WTC11 (cell line): ENCODE measurements at regions not wholly inside any gene's neighbourhood (a gene's known extent, or its start where the extent isn't known, plus 50 kb on each side); places are given as distances from the start of the nearest gene placed in this dataset.

Source experiments
- ELF4 ChIP-seq: sonication (generic); formaldehyde crosslinking; IDR thresholded peaks from 2 replicates; pipeline ENCODE4 v1.8.1; 2022; ENCODE audit warnings: low read depth, mild to moderate bottlenecking, moderate library complexity, missing genetic modification reagents
- ETV6 ChIP-seq: sonication (generic); formaldehyde crosslinking; IDR thresholded peaks from 2 replicates; pipeline ENCODE4 v1.8.1; 2022; ENCODE audit warnings: mild to moderate bottlenecking, missing genetic modification reagents
- FOXK1 ChIP-seq: sonication (generic); formaldehyde crosslinking; IDR thresholded peaks from 2 replicates; pipeline ENCODE4 v1.8.0; 2022; ENCODE audit warnings: mild to moderate bottlenecking, moderate library complexity, missing genetic modification reagents
- IRF2 ChIP-seq: sonication (generic); formaldehyde crosslinking; IDR thresholded peaks from 2 replicates; pipeline ENCODE4 v1.8.0; 2022; ENCODE audit warnings: low read depth, missing genetic modification reagents, borderline replicate concordance
- SP1 ChIP-seq: sonication (generic); formaldehyde crosslinking; conservative IDR thresholded peaks from 2 replicates; pipeline ENCODE4 v1.8.1; 2022; ENCODE audit warnings: missing genetic modification reagents
- ZNF232 ChIP-seq: sonication (generic); formaldehyde crosslinking; IDR thresholded peaks from 2 replicates; pipeline ENCODE4 v1.8.0; 2022; ENCODE audit warnings: mild to moderate bottlenecking, missing genetic modification reagents
- TF ChIP-seq, protein P1 (sequence below): sonication (generic); formaldehyde crosslinking; IDR thresholded peaks from 2 replicates; pipeline ENCODE4 v1.8.1; 2023; ENCODE audit warnings: mild to moderate bottlenecking, missing genetic modification reagents, moderate library complexity
- TF ChIP-seq, protein P2 (sequence below): sonication (generic); formaldehyde crosslinking; IDR thresholded peaks from 2 replicates; pipeline ENCODE4 v1.8.1; 2022; ENCODE audit warnings: low read depth, mild to moderate bottlenecking, moderate library complexity, missing genetic modification reagents, borderline replicate concordance
- TF ChIP-seq, protein P3 (sequence below): fragments of 200-600 bp; IDR thresholded peaks from 2 replicates; pipeline ENCODE4 v1.8.0; 2022; ENCODE audit warnings: antibody characterized with exemption
- TF ChIP-seq, protein P4 (sequence below): sonication (generic); formaldehyde crosslinking; IDR thresholded peaks from 2 replicates; pipeline ENCODE4 v1.8.1; 2022; ENCODE audit warnings: low read depth, missing genetic modification reagents, borderline replicate concordance
- TF ChIP-seq, protein P5 (sequence below): sonication (generic); formaldehyde crosslinking; IDR thresholded peaks from 2 replicates; pipeline ENCODE4 v1.8.0; 2023; ENCODE audit warnings: missing genetic modification reagents, mild to moderate bottlenecking, borderline replicate concordance

DNA sequence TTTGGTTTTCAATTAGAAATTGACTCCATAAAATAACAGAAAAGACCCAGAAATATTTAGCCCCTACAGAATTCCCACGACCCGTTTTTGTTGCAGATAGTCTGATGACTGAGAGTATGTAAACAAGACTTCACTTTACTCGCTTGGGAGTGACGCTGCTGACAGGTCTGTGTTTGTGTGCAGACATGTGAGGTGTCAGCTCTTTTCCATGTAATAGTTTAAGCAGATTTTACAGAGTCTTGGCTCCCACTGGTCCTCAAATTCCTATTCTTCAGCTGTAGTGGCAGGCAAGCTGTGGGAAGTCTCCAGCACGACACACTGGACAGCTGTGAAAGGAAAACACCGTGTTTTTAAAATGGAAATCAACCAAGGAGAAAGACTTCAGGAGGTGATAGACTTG lies 455.7 kb downstream of the GABRG1 start:
- no peak for TF ChIP-seq IRF2 (CRISPR knock-in tag)
- TF ChIP-seq, protein P1, sequence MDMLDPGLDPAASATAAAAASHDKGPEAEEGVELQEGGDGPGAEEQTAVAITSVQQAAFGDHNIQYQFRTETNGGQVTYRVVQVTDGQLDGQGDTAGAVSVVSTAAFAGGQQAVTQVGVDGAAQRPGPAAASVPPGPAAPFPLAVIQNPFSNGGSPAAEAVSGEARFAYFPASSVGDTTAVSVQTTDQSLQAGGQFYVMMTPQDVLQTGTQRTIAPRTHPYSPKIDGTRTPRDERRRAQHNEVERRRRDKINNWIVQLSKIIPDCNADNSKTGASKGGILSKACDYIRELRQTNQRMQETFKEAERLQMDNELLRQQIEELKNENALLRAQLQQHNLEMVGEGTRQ, result no peak
- no peak for TF ChIP-seq ETV6 (CRISPR knock-in tag)
- no peak for TF ChIP-seq FOXK1 (CRISPR knock-in tag)
- TF ChIP-seq SP1, result no peak
- TF ChIP-seq, protein P2, sequence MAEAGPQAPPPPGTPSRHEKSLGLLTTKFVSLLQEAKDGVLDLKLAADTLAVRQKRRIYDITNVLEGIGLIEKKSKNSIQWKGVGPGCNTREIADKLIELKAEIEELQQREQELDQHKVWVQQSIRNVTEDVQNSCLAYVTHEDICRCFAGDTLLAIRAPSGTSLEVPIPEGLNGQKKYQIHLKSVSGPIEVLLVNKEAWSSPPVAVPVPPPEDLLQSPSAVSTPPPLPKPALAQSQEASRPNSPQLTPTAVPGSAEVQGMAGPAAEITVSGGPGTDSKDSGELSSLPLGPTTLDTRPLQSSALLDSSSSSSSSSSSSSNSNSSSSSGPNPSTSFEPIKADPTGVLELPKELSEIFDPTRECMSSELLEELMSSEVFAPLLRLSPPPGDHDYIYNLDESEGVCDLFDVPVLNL (CRISPR knock-in tag), result no peak
- TF ChIP-seq, protein P3, sequence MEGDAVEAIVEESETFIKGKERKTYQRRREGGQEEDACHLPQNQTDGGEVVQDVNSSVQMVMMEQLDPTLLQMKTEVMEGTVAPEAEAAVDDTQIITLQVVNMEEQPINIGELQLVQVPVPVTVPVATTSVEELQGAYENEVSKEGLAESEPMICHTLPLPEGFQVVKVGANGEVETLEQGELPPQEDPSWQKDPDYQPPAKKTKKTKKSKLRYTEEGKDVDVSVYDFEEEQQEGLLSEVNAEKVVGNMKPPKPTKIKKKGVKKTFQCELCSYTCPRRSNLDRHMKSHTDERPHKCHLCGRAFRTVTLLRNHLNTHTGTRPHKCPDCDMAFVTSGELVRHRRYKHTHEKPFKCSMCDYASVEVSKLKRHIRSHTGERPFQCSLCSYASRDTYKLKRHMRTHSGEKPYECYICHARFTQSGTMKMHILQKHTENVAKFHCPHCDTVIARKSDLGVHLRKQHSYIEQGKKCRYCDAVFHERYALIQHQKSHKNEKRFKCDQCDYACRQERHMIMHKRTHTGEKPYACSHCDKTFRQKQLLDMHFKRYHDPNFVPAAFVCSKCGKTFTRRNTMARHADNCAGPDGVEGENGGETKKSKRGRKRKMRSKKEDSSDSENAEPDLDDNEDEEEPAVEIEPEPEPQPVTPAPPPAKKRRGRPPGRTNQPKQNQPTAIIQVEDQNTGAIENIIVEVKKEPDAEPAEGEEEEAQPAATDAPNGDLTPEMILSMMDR, result no peak
- TF ChIP-seq, protein P4, sequence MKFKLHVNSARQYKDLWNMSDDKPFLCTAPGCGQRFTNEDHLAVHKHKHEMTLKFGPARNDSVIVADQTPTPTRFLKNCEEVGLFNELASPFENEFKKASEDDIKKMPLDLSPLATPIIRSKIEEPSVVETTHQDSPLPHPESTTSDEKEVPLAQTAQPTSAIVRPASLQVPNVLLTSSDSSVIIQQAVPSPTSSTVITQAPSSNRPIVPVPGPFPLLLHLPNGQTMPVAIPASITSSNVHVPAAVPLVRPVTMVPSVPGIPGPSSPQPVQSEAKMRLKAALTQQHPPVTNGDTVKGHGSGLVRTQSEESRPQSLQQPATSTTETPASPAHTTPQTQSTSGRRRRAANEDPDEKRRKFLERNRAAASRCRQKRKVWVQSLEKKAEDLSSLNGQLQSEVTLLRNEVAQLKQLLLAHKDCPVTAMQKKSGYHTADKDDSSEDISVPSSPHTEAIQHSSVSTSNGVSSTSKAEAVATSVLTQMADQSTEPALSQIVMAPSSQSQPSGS (CRISPR knock-in tag), result no peak
- no peak for TF ChIP-seq ZNF232 (CRISPR knock-in tag)
- TF ChIP-seq ELF4 (CRISPR knock-in tag), result no peak
- TF ChIP-seq, protein P5, sequence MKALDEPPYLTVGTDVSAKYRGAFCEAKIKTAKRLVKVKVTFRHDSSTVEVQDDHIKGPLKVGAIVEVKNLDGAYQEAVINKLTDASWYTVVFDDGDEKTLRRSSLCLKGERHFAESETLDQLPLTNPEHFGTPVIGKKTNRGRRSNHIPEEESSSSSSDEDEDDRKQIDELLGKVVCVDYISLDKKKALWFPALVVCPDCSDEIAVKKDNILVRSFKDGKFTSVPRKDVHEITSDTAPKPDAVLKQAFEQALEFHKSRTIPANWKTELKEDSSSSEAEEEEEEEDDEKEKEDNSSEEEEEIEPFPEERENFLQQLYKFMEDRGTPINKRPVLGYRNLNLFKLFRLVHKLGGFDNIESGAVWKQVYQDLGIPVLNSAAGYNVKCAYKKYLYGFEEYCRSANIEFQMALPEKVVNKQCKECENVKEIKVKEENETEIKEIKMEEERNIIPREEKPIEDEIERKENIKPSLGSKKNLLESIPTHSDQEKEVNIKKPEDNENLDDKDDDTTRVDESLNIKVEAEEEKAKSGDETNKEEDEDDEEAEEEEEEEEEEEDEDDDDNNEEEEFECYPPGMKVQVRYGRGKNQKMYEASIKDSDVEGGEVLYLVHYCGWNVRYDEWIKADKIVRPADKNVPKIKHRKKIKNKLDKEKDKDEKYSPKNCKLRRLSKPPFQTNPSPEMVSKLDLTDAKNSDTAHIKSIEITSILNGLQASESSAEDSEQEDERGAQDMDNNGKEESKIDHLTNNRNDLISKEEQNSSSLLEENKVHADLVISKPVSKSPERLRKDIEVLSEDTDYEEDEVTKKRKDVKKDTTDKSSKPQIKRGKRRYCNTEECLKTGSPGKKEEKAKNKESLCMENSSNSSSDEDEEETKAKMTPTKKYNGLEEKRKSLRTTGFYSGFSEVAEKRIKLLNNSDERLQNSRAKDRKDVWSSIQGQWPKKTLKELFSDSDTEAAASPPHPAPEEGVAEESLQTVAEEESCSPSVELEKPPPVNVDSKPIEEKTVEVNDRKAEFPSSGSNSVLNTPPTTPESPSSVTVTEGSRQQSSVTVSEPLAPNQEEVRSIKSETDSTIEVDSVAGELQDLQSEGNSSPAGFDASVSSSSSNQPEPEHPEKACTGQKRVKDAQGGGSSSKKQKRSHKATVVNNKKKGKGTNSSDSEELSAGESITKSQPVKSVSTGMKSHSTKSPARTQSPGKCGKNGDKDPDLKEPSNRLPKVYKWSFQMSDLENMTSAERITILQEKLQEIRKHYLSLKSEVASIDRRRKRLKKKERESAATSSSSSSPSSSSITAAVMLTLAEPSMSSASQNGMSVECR (CRISPR knock-in tag), result no peak
